Activated T-helper 2 cell treated with anti-CD3 and anti-CD28 coated beads, Interferon-gamma antibody, Interleukin-2, Interleukin-4, amounts not matched to agents 10 μg/mL and 5 μg/mL and 100 μg/mL, durations not matched to agents 14 hours and 24 hours and 36 hours (primary cell): ENCODE measurements at regions not wholly inside any gene's neighbourhood (a gene's known extent, or its start where the extent isn't known, plus 50 kb on each side); places are given as distances from the start of the nearest gene placed in this dataset.

Source experiments
- DNase-seq: peaks from one replicate; pipeline ENCODE4 v3.0.0; 2021; ENCODE audit warnings: low spot score
- H3K27ac Mint-ChIP-seq: one replicate; pipeline ENCODE4 v1.8.0; 2021; ENCODE audit warnings: mixed read lengths
- H3K27me3 Mint-ChIP-seq: one replicate; pipeline ENCODE4 v1.8.0; 2021; ENCODE audit warnings: low read depth, mixed read lengths
- H3K36me3 Mint-ChIP-seq: one replicate; pipeline ENCODE4 v1.8.0; 2021; ENCODE audit warnings: low read depth, mixed read lengths
- H3K4me1 Mint-ChIP-seq: one replicate; pipeline ENCODE4 v1.8.0; 2021; ENCODE audit warnings: low read depth, mixed read lengths
- H3K4me3 Mint-ChIP-seq: one replicate; pipeline ENCODE4 v1.8.0; 2021; ENCODE audit warnings: low read depth, mild to moderate bottlenecking, moderate library complexity, mixed read lengths
- H3K9me3 Mint-ChIP-seq: one replicate; pipeline ENCODE4 v1.8.0; 2021; ENCODE audit warnings: mixed read lengths
- intact Hi-C: fragments of 100-400 bp; cut with micrococcal nuclease; formaldehyde crosslinking; loops from one replicate; pipeline ENCODE4 v1.15.1; 2023

GRCh38 chr5:162360373-162360931 lies 292.9 kb downstream of the GABRG2 start:
- Mint-ChIP-seq H3K27ac (no peak overlapping the region), H3K4me1 (no peaks in the 10 kb centered on the region), H3K4me3 (no peak overlapping the region), H3K36me3 (no peaks in the 10 kb centered on the region), H3K9me3 (peaks cover 22% of the 10 kb centered on the region), H3K27me3 (no peaks in the 10 kb centered on the region)
- intact Hi-C loops: no loop called here
- no peak for DNase-seq

GRCh38 chr5:162372256-162372655 lies 304.7 kb downstream of the GABRG2 start:
- intact Hi-C loops: no loop called here
- no peak overlapping the region for H3K27ac Mint-ChIP-seq
- no peak overlapping the region for H3K4me3 Mint-ChIP-seq
- no peaks in the 10 kb centered on the region for H3K27me3 Mint-ChIP-seq
- DNase-seq: no peak
- H3K4me1 Mint-ChIP-seq: no peaks in the 10 kb centered on the region
- H3K9me3 Mint-ChIP-seq: peaks cover 28% of the 10 kb centered on the region
- H3K36me3 Mint-ChIP-seq: no peaks in the 10 kb centered on the region

- Mint-ChIP-seq H3K4me3 (no peak overlapping the region), H3K4me1 (no peaks in the 10 kb centered on the region), H3K36me3 (no peaks in the 10 kb centered on the region), H3K27me3 (no peaks in the 10 kb centered on the region), H3K27ac (no peak overlapping the region), H3K9me3 (no peaks in the 10 kb centered on the region)
- no peak for DNase-seq
- intact Hi-C loops: no loop called here
These were observed 310.3 kb downstream of the GABRG2 start for GRCh38 chr5:162377895-162378294.

GRCh38 chr5:162382839-162383238 lies 315.3 kb downstream of the GABRG2 start:
- Mint-ChIP-seq H3K9me3 (no peaks in the 10 kb centered on the region), H3K4me3 (no peak overlapping the region), H3K36me3 (no peaks in the 10 kb centered on the region), H3K4me1 (no peaks in the 10 kb centered on the region), H3K27ac (no peak overlapping the region), H3K27me3 (no peaks in the 10 kb centered on the region)
- intact Hi-C loops: no loop called here
- DNase-seq: no peak

GRCh38 chr5:162384225-162384624 lies 316.7 kb downstream of the GABRG2 start:
- no peak overlapping the region for H3K4me3 Mint-ChIP-seq
- DNase-seq: no peak
- intact Hi-C loops: no loop called here
- no peaks in the 10 kb centered on the region for H3K4me1 Mint-ChIP-seq
- H3K27me3 Mint-ChIP-seq: no peaks in the 10 kb centered on the region
- no peak overlapping the region for H3K27ac Mint-ChIP-seq
- no peaks in the 10 kb centered on the region for H3K36me3 Mint-ChIP-seq
- peaks cover 5% of the 10 kb centered on the region for H3K9me3 Mint-ChIP-seq

GRCh38 chr5:162391833-162392232 lies 324.3 kb downstream of the GABRG2 start:
- H3K27me3 Mint-ChIP-seq: no peaks in the 10 kb centered on the region
- H3K4me1 Mint-ChIP-seq: no peaks in the 10 kb centered on the region
- no peak for DNase-seq
- H3K36me3 Mint-ChIP-seq: no peaks in the 10 kb centered on the region
- H3K27ac Mint-ChIP-seq: no peak overlapping the region
- H3K9me3 Mint-ChIP-seq: peaks cover 30% of the 10 kb centered on the region
- H3K4me3 Mint-ChIP-seq: no peak overlapping the region
- intact Hi-C loops: no loop called here

GRCh38 chr5:162392336-162392735 lies 324.8 kb downstream of the GABRG2 start:
- no peak for DNase-seq
- no peaks in the 10 kb centered on the region for H3K4me1 Mint-ChIP-seq
- no peak overlapping the region for H3K27ac Mint-ChIP-seq
- peaks cover 30% of the 10 kb centered on the region for H3K9me3 Mint-ChIP-seq
- H3K36me3 Mint-ChIP-seq: no peaks in the 10 kb centered on the region
- H3K4me3 Mint-ChIP-seq: no peak overlapping the region
- intact Hi-C loops: no loop called here
- H3K27me3 Mint-ChIP-seq: no peaks in the 10 kb centered on the region

- no peak overlapping the region for H3K4me3 Mint-ChIP-seq
- H3K27ac Mint-ChIP-seq: no peak overlapping the region
- intact Hi-C loops: no loop called here
- H3K36me3 Mint-ChIP-seq: no peaks in the 10 kb centered on the region
- DNase-seq: no peak
- no peaks in the 10 kb centered on the region for H3K4me1 Mint-ChIP-seq
- peaks cover 30% of the 10 kb centered on the region for H3K9me3 Mint-ChIP-seq
- no peaks in the 10 kb centered on the region for H3K27me3 Mint-ChIP-seq
These were observed 326.0 kb downstream of the GABRG2 start for GRCh38 chr5:162393534-162393933.

- Mint-ChIP-seq H3K4me1 (no peaks in the 10 kb centered on the region), H3K9me3 (peaks cover 7% of the 10 kb centered on the region), H3K27me3 (no peaks in the 10 kb centered on the region), H3K27ac (no peak overlapping the region), H3K4me3 (no peak overlapping the region), H3K36me3 (no peaks in the 10 kb centered on the region)
- intact Hi-C loops: no loop called here
- no peak for DNase-seq
These were observed 340.0 kb downstream of the GABRG2 start for GRCh38 chr5:162407614-162408013.

GRCh38 chr5:162410365-162410764 lies 342.8 kb downstream of the GABRG2 start:
- no peaks in the 10 kb centered on the region for H3K27me3 Mint-ChIP-seq
- no peaks in the 10 kb centered on the region for H3K4me1 Mint-ChIP-seq
- H3K4me3 Mint-ChIP-seq: no peak overlapping the region
- intact Hi-C loops: no loop called here
- H3K36me3 Mint-ChIP-seq: no peaks in the 10 kb centered on the region
- H3K27ac Mint-ChIP-seq: no peak overlapping the region
- DNase-seq: no peak
- peaks cover 12% of the 10 kb centered on the region for H3K9me3 Mint-ChIP-seq

GRCh38 chr5:162429142-162429541 lies 361.6 kb downstream of the GABRG2 start:
- Mint-ChIP-seq H3K36me3 (no peaks in the 10 kb centered on the region), H3K4me3 (no peak overlapping the region), H3K9me3 (peaks cover 12% of the 10 kb centered on the region), H3K27ac (no peak overlapping the region), H3K4me1 (no peaks in the 10 kb centered on the region), H3K27me3 (no peaks in the 10 kb centered on the region)
- intact Hi-C loops: no loop called here
- DNase-seq: no peak

- Mint-ChIP-seq H3K4me3 (no peak overlapping the region), H3K27ac (no peak overlapping the region), H3K4me1 (no peaks in the 10 kb centered on the region), H3K36me3 (no peaks in the 10 kb centered on the region), H3K27me3 (no peaks in the 10 kb centered on the region), H3K9me3 (peaks cover 9% of the 10 kb centered on the region)
- no peak for DNase-seq
- intact Hi-C loops: no loop called here
These were observed 366.7 kb downstream of the GABRG2 start for GRCh38 chr5:162434281-162434680.

GRCh38 chr5:162436055-162436454 lies 368.5 kb downstream of the GABRG2 start:
- no peaks in the 10 kb centered on the region for H3K36me3 Mint-ChIP-seq
- intact Hi-C loops: no loop called here
- no peaks in the 10 kb centered on the region for H3K27me3 Mint-ChIP-seq
- H3K4me1 Mint-ChIP-seq: no peaks in the 10 kb centered on the region
- H3K4me3 Mint-ChIP-seq: no peak overlapping the region
- no peak for DNase-seq
- H3K9me3 Mint-ChIP-seq: peaks cover 12% of the 10 kb centered on the region
- H3K27ac Mint-ChIP-seq: no peak overlapping the region

- DNase-seq: no peak
- H3K9me3 Mint-ChIP-seq: peaks cover 14% of the 10 kb centered on the region
- intact Hi-C loops: no loop called here
- H3K27ac Mint-ChIP-seq: no peak overlapping the region
- H3K27me3 Mint-ChIP-seq: no peaks in the 10 kb centered on the region
- no peaks in the 10 kb centered on the region for H3K4me1 Mint-ChIP-seq
- H3K36me3 Mint-ChIP-seq: no peaks in the 10 kb centered on the region
- no peak overlapping the region for H3K4me3 Mint-ChIP-seq
These were observed 376.7 kb downstream of the GABRG2 start for GRCh38 chr5:162444129-162444762.
